A673 (cell line): ENCODE measurements at regions not wholly inside any gene's neighbourhood (a gene's known extent, or its start where the extent isn't known, plus 50 kb on each side); places are given as distances from the start of the nearest gene placed in this dataset.
A peak's percentile ranks its signal among the peaks of the same experiment; 100 is the strongest.

Experiments used
- BruUV-seq: library from RNA; stranded (reverse); fragments of 400-500 nt; replicated peaks from 2 replicates; lab custom pipeline; 2021; lab: Mats Ljungman, UMichigan
- CTCF ChIA-PET: fragments of 300-600 bp; sonication (Branson Sonifier 250); formaldehyde crosslinking; loops from one replicate; lab custom pipeline; 2022; ENCODE audit warnings: antibody characterized with exemption; lab: Charles Lee
- POLR2A ChIA-PET: fragments of 300-600 bp; sonication (Branson Sonifier 250); formaldehyde crosslinking; loops from one replicate; lab custom pipeline; 2022; ENCODE audit warnings: antibody characterized with exemption; ENCODE audit not compliant: low non-redundant PET; lab: Charles Lee
- DNase-seq: peaks from one replicate; pipeline ENCODE4 v3.0.0-alpha.2; 2015; ENCODE audit warnings: low spot score
- H3K27ac ChIP-seq: fragments of 200-600 bp; sonication (generic); 2 replicates; pipeline ENCODE4 v1.5.1; 2016; ENCODE audit warnings: mixed run types, low read depth, mild to moderate bottlenecking, mixed read lengths, antibody characterized with exemption, low read length; ENCODE audit not compliant: poor library complexity, severe bottlenecking
- H3K27me3 ChIP-seq: fragments of 200-600 bp; sonication (generic); replicated peaks from 2 replicates; pipeline ENCODE4 v1.6.1; 2017; ENCODE audit warnings: mixed run types, low read depth, mild to moderate bottlenecking, mixed read lengths, antibody characterized with exemption, low read length; ENCODE audit not compliant: insufficient read depth, poor library complexity
- H3K36me3 ChIP-seq: fragments of 200-600 bp; sonication (generic); 2 replicates; pipeline ENCODE4 v1.6.1; 2016; ENCODE audit warnings: mixed run types, mild to moderate bottlenecking, mixed read lengths, antibody characterized with exemption, low read length; ENCODE audit not compliant: insufficient read depth, poor library complexity, severe bottlenecking
- H3K4me1 ChIP-seq: fragments of 200-600 bp; sonication (generic); 2 replicates; pipeline ENCODE4 v1.6.1; 2017; ENCODE audit warnings: mixed run types, mild to moderate bottlenecking, mixed read lengths, antibody characterized with exemption, low read length; ENCODE audit not compliant: insufficient read depth, poor library complexity, severe bottlenecking
- H3K4me3 ChIP-seq: fragments of 200-600 bp; sonication (generic); 2 replicates; pipeline ENCODE4 v1.5.1; 2016; ENCODE audit warnings: low read depth, mixed run types, mild to moderate bottlenecking, mixed read lengths, low read length; ENCODE audit not compliant: poor library complexity, severe bottlenecking
- H3K9me3 ChIP-seq: fragments of 200-600 bp; sonication (generic); 2 replicates; pipeline ENCODE4 v1.6.1; 2016; ENCODE audit warnings: mixed run types, low read depth, mild to moderate bottlenecking, mixed read lengths, antibody characterized with exemption, low read length; ENCODE audit not compliant: poor library complexity, severe bottlenecking
- EZH2 ChIP-seq: fragments of 200-600 bp; sonication (generic); IDR thresholded peaks from 2 replicates; pipeline ENCODE4 v1.6.1; 2017; ENCODE audit warnings: borderline replicate concordance, low read depth, mild to moderate bottlenecking, mixed read lengths, antibody characterized with exemption, low read length; ENCODE audit not compliant: poor library complexity, severe bottlenecking
- intact Hi-C: fragments of 100-400 bp; cut with micrococcal nuclease; formaldehyde crosslinking; loops from one replicate; pipeline ENCODE4 v1.10.0; 2022; ENCODE audit not compliant: unreplicated experiment
- TF ChIP-seq, protein P1 (sequence below): fragments of 300-800, 200-600 bp; sonication (generic); conservative IDR thresholded peaks from 2 replicates; pipeline ENCODE4 v1.5.1; 2017; ENCODE audit warnings: low read depth, mild to moderate bottlenecking, antibody characterized with exemption, low read length, moderate library complexity, mixed read lengths

DNA sequence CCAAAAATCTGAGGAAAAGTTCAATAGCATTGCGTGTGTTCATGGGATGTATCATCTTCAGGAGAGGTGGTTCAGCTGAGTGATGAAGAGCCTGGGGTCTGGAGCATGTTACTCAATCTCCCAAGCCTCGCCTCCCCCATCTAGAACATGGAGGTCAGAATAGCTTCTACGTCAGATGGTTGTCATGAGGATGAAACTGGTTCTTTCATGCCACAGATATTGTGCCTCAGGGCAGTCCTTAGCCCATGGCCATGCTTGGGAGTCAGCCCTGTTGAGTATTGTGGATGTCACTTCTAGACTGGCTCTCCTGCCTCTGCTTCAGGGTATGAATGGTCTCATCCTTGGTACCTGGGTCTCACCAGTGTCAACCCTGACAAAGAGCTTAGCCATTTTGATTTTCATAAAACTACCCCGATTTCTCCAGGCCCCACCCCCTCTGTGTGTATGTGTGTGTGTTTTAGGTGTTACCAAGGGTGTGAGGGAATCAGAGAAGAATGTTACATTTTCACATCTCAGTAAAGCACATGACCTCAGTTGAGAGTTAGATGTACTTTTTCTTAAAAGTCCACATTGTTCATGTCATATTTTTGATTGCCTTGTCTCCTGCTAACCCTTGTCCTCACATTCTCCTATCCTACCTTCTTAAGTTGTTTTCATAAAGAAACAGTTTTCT is 97.8 kb upstream of the CD180 start:
- no peak overlapping the region for H3K27ac ChIP-seq
- H3K36me3 ChIP-seq, result no peaks in the 10 kb centered on the region
- H3K4me3 ChIP-seq, result no peak overlapping the region
- H3K27me3 ChIP-seq, result no peaks in the 10 kb centered on the region
- ChIA-PET POLR2A (no interaction called here), CTCF (no interaction called here)
- H3K9me3 ChIP-seq, result no peaks in the 10 kb centered on the region
- DNase-seq, result no peak
- intact Hi-C loops, result no loop called here
- BruUV-seq, result no TSS peak
- peaks cover 12% of the 10 kb centered on the region for H3K4me1 ChIP-seq
- TF ChIP-seq, protein P1, sequence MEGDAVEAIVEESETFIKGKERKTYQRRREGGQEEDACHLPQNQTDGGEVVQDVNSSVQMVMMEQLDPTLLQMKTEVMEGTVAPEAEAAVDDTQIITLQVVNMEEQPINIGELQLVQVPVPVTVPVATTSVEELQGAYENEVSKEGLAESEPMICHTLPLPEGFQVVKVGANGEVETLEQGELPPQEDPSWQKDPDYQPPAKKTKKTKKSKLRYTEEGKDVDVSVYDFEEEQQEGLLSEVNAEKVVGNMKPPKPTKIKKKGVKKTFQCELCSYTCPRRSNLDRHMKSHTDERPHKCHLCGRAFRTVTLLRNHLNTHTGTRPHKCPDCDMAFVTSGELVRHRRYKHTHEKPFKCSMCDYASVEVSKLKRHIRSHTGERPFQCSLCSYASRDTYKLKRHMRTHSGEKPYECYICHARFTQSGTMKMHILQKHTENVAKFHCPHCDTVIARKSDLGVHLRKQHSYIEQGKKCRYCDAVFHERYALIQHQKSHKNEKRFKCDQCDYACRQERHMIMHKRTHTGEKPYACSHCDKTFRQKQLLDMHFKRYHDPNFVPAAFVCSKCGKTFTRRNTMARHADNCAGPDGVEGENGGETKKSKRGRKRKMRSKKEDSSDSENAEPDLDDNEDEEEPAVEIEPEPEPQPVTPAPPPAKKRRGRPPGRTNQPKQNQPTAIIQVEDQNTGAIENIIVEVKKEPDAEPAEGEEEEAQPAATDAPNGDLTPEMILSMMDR, result no peak
- TF ChIP-seq EZH2, result no peak

DNA sequence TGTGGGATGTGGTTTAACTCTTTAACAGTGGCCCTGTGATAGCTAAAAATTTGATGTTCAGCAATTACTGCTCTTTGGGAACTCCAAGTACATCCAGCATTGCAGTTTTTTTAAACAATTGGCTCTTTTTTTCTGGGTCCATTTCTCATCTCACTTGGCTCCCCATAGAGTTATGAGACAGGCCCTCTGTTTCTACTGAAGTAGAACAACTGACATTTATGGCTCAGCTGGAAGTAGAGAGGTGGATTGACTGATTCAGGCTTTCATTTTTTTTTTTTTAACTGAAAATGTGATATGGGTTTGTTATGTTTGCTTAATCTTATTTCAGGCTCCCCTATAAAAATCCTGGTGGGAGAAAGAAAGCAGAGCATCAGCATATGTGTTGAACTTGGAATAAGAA is 96.6 kb upstream of the CD180 start:
- CTCF ChIA-PET, result no interaction called here
- Histone ChIP-seq H3K4me3 (no peak overlapping the region), H3K27ac (no peak overlapping the region), H3K36me3 (no peaks in the 10 kb centered on the region), H3K4me1 (peaks cover 21% of the 10 kb centered on the region), H3K27me3 (no peaks in the 10 kb centered on the region), H3K9me3 (no peaks in the 10 kb centered on the region)
- no TSS peak for BruUV-seq
- intact Hi-C loops, result no loop called here
- DNase-seq, result peak; percentile 32
- TF ChIP-seq EZH2, result no peak
- TF ChIP-seq, protein P1, result no peak
- POLR2A ChIA-PET, result no interaction called here

DNA sequence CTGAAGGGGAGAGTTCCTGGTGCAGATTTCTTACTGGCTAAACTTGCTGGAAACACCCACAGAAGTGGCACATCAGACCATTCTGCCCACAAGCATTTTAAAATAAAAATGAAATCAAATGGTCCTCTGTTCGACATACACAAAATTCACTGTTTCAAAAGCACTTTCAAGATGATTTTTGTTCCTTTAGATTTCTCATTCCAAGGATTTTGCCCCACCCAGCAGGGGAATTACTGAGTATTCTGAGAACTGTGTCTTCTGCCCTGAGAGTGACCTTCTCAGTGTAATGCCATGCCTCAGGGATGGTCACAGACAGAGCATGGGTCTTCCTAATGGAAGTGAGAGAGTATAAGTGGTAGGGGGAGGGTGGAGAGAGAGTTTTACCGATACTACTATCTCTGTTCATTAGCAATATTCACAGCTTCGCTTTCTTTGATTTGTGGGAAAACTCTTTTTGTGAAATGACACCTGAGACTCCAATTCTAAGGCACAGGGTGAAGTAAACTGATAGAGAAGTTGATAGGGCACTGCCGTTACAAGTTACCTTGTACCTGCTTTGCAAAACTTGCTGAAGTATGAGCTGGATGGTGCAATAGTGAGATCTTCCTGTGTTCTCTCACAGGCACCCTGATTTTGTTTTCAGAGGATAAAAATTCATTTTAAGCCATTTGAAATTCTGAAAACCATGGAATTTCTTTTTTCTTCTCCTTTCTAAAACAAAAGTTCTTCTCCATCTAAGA is 95.8 kb upstream of the CD180 start:
- no TSS peak for BruUV-seq
- ChIA-PET POLR2A (no interaction called here), CTCF (no interaction called here)
- no peaks in the 10 kb centered on the region for H3K36me3 ChIP-seq
- DNase-seq, result no peak
- peaks cover 29% of the 10 kb centered on the region for H3K4me1 ChIP-seq
- no peak overlapping the region for H3K27ac ChIP-seq
- no peaks in the 10 kb centered on the region for H3K9me3 ChIP-seq
- no peaks in the 10 kb centered on the region for H3K27me3 ChIP-seq
- intact Hi-C loops, result no loop called here
- H3K4me3 ChIP-seq, result no peak overlapping the region
- TF ChIP-seq, protein P1, result no peak
- TF ChIP-seq EZH2, result no peak
